SK-N-SH treated with all-trans-retinoic acid at 6 μM for 48 hours (cell line): ENCODE measurements at regions not wholly inside any gene's neighbourhood (a gene's known extent, or its start where the extent isn't known, plus 50 kb on each side); places are given as distances from the start of the nearest gene placed in this dataset.

ENCODE experiments used
- ATAC-seq: fragments of 200-7000 bp; cut with Tn5 transposase; 3 replicates; pipeline ENCODE4 v1.9.1; 2020; ENCODE audit warnings: mild to moderate bottlenecking, moderate library complexity
- ARNTL ChIP-seq: fragments of 450-650 bp; formaldehyde crosslinking; IDR thresholded peaks from 2 replicates; pipeline ENCODE4 v1.5.0; 2020; ENCODE audit warnings: low read depth, mild to moderate bottlenecking, moderate library complexity, borderline replicate concordance
- BACH2 ChIP-seq: fragments of 250-450 bp; sonication (Bioruptor Pico); IDR thresholded peaks from 2 replicates; pipeline ENCODE4 v1.9.0; 2021; ENCODE audit warnings: mild to moderate bottlenecking, borderline replicate concordance
- CSDC2 ChIP-seq: fragments of 250-450 bp; sonication (Bioruptor Pico); IDR thresholded peaks from 2 replicates; pipeline ENCODE4 v1.5.0; 2020; ENCODE audit warnings: mild to moderate bottlenecking, moderate library complexity
- ESRRG ChIP-seq: fragments of 250-450 bp; sonication (Bioruptor Pico); IDR thresholded peaks from 2 replicates; pipeline ENCODE4 v1.6.1; 2021; ENCODE audit warnings: mild to moderate bottlenecking
- GLIS3 ChIP-seq: fragments of 250-450 bp; sonication (Bioruptor Pico); IDR thresholded peaks from 2 replicates; pipeline ENCODE4 v1.5.0; 2020; ENCODE audit warnings: mild to moderate bottlenecking, moderate library complexity
- ISL1 ChIP-seq: fragments of 250-450 bp; sonication (Bioruptor Pico); IDR thresholded peaks from 2 replicates; pipeline ENCODE4 v2.1.2; 2022; ENCODE audit warnings: mild to moderate bottlenecking, moderate library complexity
- OSR1 ChIP-seq: fragments of 250-450 bp; sonication (Bioruptor Pico); IDR thresholded peaks from 2 replicates; pipeline ENCODE4 v1.8.0; 2022; ENCODE audit warnings: moderate library complexity, mild to moderate bottlenecking, inconsistent platforms
- RARB ChIP-seq: fragments of 250-450 bp; sonication (Bioruptor Pico); IDR thresholded peaks from 2 replicates; pipeline ENCODE4 v1.8.0; 2021; ENCODE audit warnings: mild to moderate bottlenecking, moderate library complexity
- SNAI2 ChIP-seq: fragments of 250-450 bp; sonication (Bioruptor Pico); IDR thresholded peaks from 2 replicates; pipeline ENCODE4 v1.5.0; 2020; ENCODE audit warnings: mild to moderate bottlenecking, moderate library complexity
- TCF4 ChIP-seq: fragments of 250-450 bp; sonication (Bioruptor Pico); IDR thresholded peaks from 2 replicates; pipeline ENCODE4 v1.8.0; 2021; ENCODE audit warnings: mild to moderate bottlenecking, moderate library complexity, borderline replicate concordance
- TOX ChIP-seq: fragments of 250-450 bp; sonication (Bioruptor Pico); IDR thresholded peaks from 2 replicates; pipeline ENCODE4 v1.8.0; 2021; ENCODE audit warnings: mild to moderate bottlenecking, moderate library complexity, borderline replicate concordance
- ZC3H10 ChIP-seq: fragments of 250-450 bp; sonication (Bioruptor Pico); IDR thresholded peaks from 2 replicates; pipeline ENCODE4 v1.5.1; 2021; ENCODE audit warnings: mild to moderate bottlenecking, moderate library complexity
- ZFP3 ChIP-seq: fragments of 250-450 bp; sonication (Bioruptor Pico); IDR thresholded peaks from 2 replicates; pipeline ENCODE4 v1.5.0; 2020; ENCODE audit warnings: mild to moderate bottlenecking, moderate library complexity
- ZFP30 ChIP-seq: fragments of 450-650 bp; formaldehyde crosslinking; IDR thresholded peaks from 2 replicates; pipeline ENCODE4 v1.5.0; 2022; ENCODE audit warnings: mild to moderate bottlenecking, moderate library complexity
- ZNF565 ChIP-seq: fragments of 450-650 bp; formaldehyde crosslinking; conservative IDR thresholded peaks from 2 replicates; pipeline ENCODE4 v1.5.0; 2020; ENCODE audit warnings: low read depth, mild to moderate bottlenecking, moderate library complexity
- ZNF70 ChIP-seq: fragments of 450-650 bp; formaldehyde crosslinking; IDR thresholded peaks from 2 replicates; pipeline ENCODE4 v1.5.0; 2020; ENCODE audit warnings: mild to moderate bottlenecking, moderate library complexity
- ZNF8 ChIP-seq: fragments of 450-650 bp; formaldehyde crosslinking; IDR thresholded peaks from 2 replicates; pipeline ENCODE4 v1.5.0; 2020; ENCODE audit warnings: mild to moderate bottlenecking, moderate library complexity
- TF ChIP-seq, protein P1 (sequence below): fragments of 250-450 bp; sonication (Bioruptor Pico); IDR thresholded peaks from 2 replicates; pipeline ENCODE4 v1.8.0; 2021; ENCODE audit warnings: low read depth, mild to moderate bottlenecking, moderate library complexity, borderline replicate concordance
- TF ChIP-seq, protein P2 (sequence below): fragments of 250-450 bp; sonication (Bioruptor Pico); IDR thresholded peaks from 2 replicates; pipeline ENCODE4 v1.5.0; 2020; ENCODE audit warnings: mild to moderate bottlenecking, moderate library complexity
- TF ChIP-seq, protein P3 (sequence below): fragments of 250-450 bp; sonication (Bioruptor Pico); IDR thresholded peaks from 2 replicates; pipeline ENCODE4 v1.5.1; 2021; ENCODE audit warnings: mild to moderate bottlenecking, moderate library complexity
- TF ChIP-seq, protein P4 (sequence below): fragments of 250-450 bp; sonication (Bioruptor Pico); IDR thresholded peaks from 2 replicates; pipeline ENCODE4 v1.8.0; 2020; ENCODE audit warnings: mild to moderate bottlenecking, moderate library complexity, borderline replicate concordance
- TF ChIP-seq, protein P5 (sequence below): fragments of 250-450 bp; sonication (Bioruptor Pico); IDR thresholded peaks from 2 replicates; pipeline ENCODE4 v1.5.1; 2020; ENCODE audit warnings: low read depth, mild to moderate bottlenecking, moderate library complexity

DNA sequence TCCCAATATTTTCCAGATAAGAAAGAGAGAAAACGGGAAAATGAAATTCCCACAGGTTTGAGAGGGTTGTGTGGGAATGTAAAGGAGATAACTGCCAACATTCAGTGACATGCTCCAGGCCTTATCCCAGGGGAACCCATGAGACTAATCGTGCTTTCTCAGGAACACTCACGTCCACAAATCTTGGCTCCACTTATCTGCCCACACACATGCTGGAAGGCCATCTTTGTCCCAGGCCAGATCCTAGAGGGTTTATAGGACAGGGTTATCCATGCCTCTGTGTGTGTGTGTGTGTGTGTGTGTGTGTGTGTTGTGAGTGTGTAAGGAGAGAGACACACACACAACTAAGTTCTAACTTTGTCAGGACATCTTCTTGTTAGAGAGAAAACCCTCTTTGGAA, 182.2 kb upstream of the E2F7 start:
- ATAC-seq = no peak

DNA sequence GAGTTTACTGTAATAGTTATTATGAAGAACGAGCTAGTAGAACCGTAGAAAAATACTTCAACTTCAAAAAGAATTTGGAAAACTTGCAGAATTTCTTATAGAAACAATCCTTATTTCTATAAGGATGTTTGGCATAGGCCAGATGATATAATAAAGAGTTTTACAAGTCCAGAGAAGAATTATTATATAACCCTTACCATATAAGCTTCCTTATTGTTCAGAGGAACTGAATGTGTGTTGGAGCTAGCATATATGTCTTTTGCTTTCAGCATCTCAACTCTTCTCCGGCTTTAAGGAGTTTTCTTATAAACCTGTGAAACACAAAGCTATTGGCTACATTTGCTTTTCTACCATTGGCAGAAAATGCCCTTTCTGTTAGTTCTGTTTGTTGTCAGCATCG, 178.0 kb upstream of the E2F7 start:
- no peak for ATAC-seq
- TF ChIP-seq ESRRG (CRISPR knock-in tag) = no peak
- no peak for TF ChIP-seq ZFP30 (CRISPR knock-in tag)
- TF ChIP-seq, protein P1, sequence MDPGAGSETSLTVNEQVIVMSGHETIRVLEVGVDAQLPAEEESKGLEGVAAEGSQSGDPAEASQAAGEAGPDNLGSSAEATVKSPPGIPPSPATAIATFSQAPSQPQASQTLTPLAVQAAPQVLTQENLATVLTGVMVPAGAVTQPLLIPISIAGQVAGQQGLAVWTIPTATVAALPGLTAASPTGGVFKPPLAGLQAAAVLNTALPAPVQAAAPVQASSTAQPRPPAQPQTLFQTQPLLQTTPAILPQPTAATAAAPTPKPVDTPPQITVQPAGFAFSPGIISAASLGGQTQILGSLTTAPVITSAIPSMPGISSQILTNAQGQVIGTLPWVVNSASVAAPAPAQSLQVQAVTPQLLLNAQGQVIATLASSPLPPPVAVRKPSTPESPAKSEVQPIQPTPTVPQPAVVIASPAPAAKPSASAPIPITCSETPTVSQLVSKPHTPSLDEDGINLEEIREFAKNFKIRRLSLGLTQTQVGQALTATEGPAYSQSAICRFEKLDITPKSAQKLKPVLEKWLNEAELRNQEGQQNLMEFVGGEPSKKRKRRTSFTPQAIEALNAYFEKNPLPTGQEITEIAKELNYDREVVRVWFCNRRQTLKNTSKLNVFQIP = no peak
- no peak for TF ChIP-seq ISL1
- TF ChIP-seq ZNF565 = no peak
- TF ChIP-seq RARB (CRISPR knock-in tag) = no peak
- TF ChIP-seq, protein P2, sequence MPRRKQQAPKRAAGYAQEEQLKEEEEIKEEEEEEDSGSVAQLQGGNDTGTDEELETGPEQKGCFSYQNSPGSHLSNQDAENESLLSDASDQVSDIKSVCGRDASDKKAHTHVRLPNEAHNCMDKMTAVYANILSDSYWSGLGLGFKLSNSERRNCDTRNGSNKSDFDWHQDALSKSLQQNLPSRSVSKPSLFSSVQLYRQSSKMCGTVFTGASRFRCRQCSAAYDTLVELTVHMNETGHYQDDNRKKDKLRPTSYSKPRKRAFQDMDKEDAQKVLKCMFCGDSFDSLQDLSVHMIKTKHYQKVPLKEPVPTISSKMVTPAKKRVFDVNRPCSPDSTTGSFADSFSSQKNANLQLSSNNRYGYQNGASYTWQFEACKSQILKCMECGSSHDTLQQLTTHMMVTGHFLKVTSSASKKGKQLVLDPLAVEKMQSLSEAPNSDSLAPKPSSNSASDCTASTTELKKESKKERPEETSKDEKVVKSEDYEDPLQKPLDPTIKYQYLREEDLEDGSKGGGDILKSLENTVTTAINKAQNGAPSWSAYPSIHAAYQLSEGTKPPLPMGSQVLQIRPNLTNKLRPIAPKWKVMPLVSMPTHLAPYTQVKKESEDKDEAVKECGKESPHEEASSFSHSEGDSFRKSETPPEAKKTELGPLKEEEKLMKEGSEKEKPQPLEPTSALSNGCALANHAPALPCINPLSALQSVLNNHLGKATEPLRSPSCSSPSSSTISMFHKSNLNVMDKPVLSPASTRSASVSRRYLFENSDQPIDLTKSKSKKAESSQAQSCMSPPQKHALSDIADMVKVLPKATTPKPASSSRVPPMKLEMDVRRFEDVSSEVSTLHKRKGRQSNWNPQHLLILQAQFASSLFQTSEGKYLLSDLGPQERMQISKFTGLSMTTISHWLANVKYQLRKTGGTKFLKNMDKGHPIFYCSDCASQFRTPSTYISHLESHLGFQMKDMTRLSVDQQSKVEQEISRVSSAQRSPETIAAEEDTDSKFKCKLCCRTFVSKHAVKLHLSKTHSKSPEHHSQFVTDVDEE = no peak
- TF ChIP-seq BACH2 (CRISPR knock-in tag) = no peak
- TF ChIP-seq ARNTL = no peak
- TF ChIP-seq, protein P3, sequence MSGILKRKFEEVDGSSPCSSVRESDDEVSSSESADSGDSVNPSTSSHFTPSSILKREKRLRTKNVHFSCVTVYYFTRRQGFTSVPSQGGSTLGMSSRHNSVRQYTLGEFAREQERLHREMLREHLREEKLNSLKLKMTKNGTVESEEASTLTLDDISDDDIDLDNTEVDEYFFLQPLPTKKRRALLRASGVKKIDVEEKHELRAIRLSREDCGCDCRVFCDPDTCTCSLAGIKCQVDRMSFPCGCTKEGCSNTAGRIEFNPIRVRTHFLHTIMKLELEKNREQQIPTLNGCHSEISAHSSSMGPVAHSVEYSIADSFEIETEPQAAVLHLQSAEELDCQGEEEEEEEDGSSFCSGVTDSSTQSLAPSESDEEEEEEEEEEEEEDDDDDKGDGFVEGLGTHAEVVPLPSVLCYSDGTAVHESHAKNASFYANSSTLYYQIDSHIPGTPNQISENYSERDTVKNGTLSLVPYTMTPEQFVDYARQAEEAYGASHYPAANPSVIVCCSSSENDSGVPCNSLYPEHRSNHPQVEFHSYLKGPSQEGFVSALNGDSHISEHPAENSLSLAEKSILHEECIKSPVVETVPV (CRISPR knock-in tag) = no peak
- no peak for TF ChIP-seq SNAI2 (CRISPR knock-in tag)
- no peak for TF ChIP-seq TOX (CRISPR knock-in tag)
- no peak for TF ChIP-seq ZFP3 (CRISPR knock-in tag)
- no peak for TF ChIP-seq OSR1 (CRISPR knock-in tag)
- TF ChIP-seq ZNF70 (CRISPR knock-in tag) = no peak
- no peak for TF ChIP-seq ZNF8 (CRISPR knock-in tag)
- TF ChIP-seq GLIS3 (CRISPR knock-in tag) = no peak
- TF ChIP-seq, protein P4, sequence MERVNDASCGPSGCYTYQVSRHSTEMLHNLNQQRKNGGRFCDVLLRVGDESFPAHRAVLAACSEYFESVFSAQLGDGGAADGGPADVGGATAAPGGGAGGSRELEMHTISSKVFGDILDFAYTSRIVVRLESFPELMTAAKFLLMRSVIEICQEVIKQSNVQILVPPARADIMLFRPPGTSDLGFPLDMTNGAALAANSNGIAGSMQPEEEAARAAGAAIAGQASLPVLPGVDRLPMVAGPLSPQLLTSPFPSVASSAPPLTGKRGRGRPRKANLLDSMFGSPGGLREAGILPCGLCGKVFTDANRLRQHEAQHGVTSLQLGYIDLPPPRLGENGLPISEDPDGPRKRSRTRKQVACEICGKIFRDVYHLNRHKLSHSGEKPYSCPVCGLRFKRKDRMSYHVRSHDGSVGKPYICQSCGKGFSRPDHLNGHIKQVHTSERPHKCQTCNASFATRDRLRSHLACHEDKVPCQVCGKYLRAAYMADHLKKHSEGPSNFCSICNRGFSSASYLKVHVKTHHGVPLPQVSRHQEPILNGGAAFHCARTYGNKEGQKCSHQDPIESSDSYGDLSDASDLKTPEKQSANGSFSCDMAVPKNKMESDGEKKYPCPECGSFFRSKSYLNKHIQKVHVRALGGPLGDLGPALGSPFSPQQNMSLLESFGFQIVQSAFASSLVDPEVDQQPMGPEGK (CRISPR knock-in tag) = no peak
- no peak for TF ChIP-seq ZC3H10 (CRISPR knock-in tag)
- TF ChIP-seq, all 23 proteins: peak for 0

More for the DNA sequence above, 182.2 kb upstream of the E2F7 start:
- TF ChIP-seq ZNF565 (no peak), ARNTL (no peak), ZFP3 (CRISPR knock-in tag) (no peak), GLIS3 (CRISPR knock-in tag) (no peak), CSDC2 (CRISPR knock-in tag) (no peak), TOX (CRISPR knock-in tag) (no peak), OSR1 (CRISPR knock-in tag) (no peak)

DNA sequence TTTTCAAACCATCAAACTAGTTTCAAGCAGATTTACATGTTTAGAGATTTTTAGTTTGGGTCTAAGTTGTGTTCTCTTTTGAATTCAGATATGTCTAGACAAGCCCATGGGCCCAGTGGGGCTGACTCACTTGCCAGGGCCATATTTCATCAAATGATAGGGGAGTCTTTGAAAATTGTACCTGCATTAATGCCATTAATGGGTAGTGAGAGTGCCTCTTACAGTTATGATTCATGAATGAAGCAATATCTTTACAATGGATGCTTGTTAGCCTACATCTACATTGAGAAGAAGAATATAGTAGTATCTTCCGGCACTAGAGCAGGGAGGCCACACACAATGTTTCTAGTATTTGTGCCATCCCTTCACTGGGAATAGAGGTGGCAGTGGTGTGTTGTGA, 174.2 kb upstream of the E2F7 start:
- no peak for ATAC-seq
- TF ChIP-seq TOX (CRISPR knock-in tag) (no peak), GLIS3 (CRISPR knock-in tag) (no peak), ZFP30 (CRISPR knock-in tag) (no peak), TCF4 (no peak), ISL1 (no peak), SNAI2 (CRISPR knock-in tag) (no peak), RARB (CRISPR knock-in tag) (no peak), ZC3H10 (CRISPR knock-in tag) (no peak), CSDC2 (CRISPR knock-in tag) (no peak), ESRRG (CRISPR knock-in tag) (no peak), ZNF8 (CRISPR knock-in tag) (no peak), BACH2 (CRISPR knock-in tag) (no peak), ZNF70 (CRISPR knock-in tag) (no peak)
- TF ChIP-seq, protein P5, sequence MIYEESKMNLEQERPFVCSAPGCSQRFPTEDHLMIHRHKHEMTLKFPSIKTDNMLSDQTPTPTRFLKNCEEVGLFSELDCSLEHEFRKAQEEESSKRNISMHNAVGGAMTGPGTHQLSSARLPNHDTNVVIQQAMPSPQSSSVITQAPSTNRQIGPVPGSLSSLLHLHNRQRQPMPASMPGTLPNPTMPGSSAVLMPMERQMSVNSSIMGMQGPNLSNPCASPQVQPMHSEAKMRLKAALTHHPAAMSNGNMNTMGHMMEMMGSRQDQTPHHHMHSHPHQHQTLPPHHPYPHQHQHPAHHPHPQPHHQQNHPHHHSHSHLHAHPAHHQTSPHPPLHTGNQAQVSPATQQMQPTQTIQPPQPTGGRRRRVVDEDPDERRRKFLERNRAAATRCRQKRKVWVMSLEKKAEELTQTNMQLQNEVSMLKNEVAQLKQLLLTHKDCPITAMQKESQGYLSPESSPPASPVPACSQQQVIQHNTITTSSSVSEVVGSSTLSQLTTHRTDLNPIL = no peak
- TF ChIP-seq, protein P3 (CRISPR knock-in tag) = no peak
- TF ChIP-seq, all 23 proteins: peak for 0
